Fibroblast of lung (primary cell): ENCODE measurements at regions not wholly inside any gene's neighbourhood (a gene's known extent, or its start where the extent isn't known, plus 50 kb on each side); places are given as distances from the start of the nearest gene placed in this dataset.

Experiments used
- CTCF ChIP-seq, 2 donors: IDR thresholded peaks in 1 of 2; conservative IDR thresholded peaks in 1 of 2; 1 replicate in 1 of 2; 2 replicates in 1 of 2; pipeline ENCODE4 v1.5.1; 2011 to 2012; ENCODE audit warnings: low read length in 2 of 2, control low read depth in 1 of 2, inconsistent platforms in 1 of 2, low read depth in 1 of 2, mild to moderate bottlenecking in 1 of 2
- EZH2 ChIP-seq: IDR thresholded peaks from 2 replicates; pipeline ENCODE4 v1.5.1; 2012; ENCODE audit warnings: low read length, control low read depth, mild to moderate bottlenecking; ENCODE audit errors: missing control alignments

- TF ChIP-seq CTCF (conservative IDR thresholded peaks at IDR 0.05 in 1 of 2, IDR thresholded peaks at IDR 0.05 in 1 of 2; ENCODE audit: low read depth in 1 of 2, low read length in 2 of 2) = no peak
- no peak for TF ChIP-seq EZH2
Observed at GRCh38 chr2:217610401-217610814, 392.4 kb downstream of the TNS1 start.
